ENCODE measurements at regions not wholly inside any gene's neighbourhood (a gene's known extent, or its start where the extent isn't known, plus 50 kb on each side); places are given as distances from the start of the nearest gene placed in this dataset.

DNA sequence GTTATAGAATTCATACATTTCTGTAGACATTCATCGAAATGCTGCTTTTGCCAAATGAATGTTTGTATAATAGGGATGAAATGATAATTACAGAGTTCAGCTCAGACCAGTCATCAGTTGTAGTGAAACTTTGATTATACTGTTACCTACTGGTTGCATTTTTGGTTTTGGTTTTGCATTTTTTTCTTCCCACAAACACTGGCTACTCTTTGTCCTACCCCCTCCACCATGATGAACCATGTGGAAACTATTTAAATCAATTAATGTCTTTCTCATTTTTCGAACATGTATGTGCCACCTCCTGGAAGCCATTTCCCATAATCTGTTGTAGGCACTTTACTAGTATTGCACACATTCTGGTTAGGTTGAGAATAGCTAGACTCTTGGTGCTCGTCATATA lies 75.3 kb upstream of the MTNR1B start:
- no peak for TF ChIP-seq POLR2A (IDR thresholded peaks at IDR 0.05)
- TF ChIP-seq, protein P1, sequence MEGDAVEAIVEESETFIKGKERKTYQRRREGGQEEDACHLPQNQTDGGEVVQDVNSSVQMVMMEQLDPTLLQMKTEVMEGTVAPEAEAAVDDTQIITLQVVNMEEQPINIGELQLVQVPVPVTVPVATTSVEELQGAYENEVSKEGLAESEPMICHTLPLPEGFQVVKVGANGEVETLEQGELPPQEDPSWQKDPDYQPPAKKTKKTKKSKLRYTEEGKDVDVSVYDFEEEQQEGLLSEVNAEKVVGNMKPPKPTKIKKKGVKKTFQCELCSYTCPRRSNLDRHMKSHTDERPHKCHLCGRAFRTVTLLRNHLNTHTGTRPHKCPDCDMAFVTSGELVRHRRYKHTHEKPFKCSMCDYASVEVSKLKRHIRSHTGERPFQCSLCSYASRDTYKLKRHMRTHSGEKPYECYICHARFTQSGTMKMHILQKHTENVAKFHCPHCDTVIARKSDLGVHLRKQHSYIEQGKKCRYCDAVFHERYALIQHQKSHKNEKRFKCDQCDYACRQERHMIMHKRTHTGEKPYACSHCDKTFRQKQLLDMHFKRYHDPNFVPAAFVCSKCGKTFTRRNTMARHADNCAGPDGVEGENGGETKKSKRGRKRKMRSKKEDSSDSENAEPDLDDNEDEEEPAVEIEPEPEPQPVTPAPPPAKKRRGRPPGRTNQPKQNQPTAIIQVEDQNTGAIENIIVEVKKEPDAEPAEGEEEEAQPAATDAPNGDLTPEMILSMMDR (IDR thresholded peaks at IDR 0.05): no peak
- TF ChIP-seq EP300 (IDR thresholded peaks at IDR 0.05): no peak

All from stomach (tissue), 4 donors.